Activated naive CD4-positive, alpha-beta T cell treated with anti-CD3 and anti-CD28 coated beads, Interleukin-2, amount 50 U/mL, for 72 hours (primary cell): ENCODE measurements at regions not wholly inside any gene's neighbourhood (a gene's known extent, or its start where the extent isn't known, plus 50 kb on each side); places are given as distances from the start of the nearest gene placed in this dataset.
"Not testable (repeated sequence)": the region's sequence is repeated elsewhere in the genome, so short reads cannot be mapped to it uniquely, and the experiment has no call there.

ENCODE experiments used
- ATAC-seq, 2 donors: fragments of 150-1000 bp; cut with Tn5 transposase; 2 replicates each; pipeline ENCODE4 v1.10.0; 2021; ENCODE audit warnings: mild to moderate bottlenecking in 2 of 2, moderate library complexity in 2 of 2
- DNase-seq, 2 donors: peaks; one replicate each; pipeline ENCODE4 v3.0.0; 2021 to 2022; ENCODE audit warnings: low spot score in 2 of 2
- H3K27ac Mint-ChIP-seq, 2 donors: one replicate each; pipeline ENCODE4 v1.8.0; 2022; ENCODE audit warnings: mild to moderate bottlenecking in 2 of 2, mixed read lengths in 2 of 2
- H3K36me3 Mint-ChIP-seq, 2 donors: one replicate each; pipeline ENCODE4 v1.8.0; 2022; ENCODE audit warnings: mixed read lengths in 2 of 2
- H3K9me3 Mint-ChIP-seq, 2 donors: one replicate each; pipeline ENCODE4 v1.8.0; 2022; ENCODE audit warnings: mixed read lengths in 2 of 2

GRCh38 chr2:91623739-91624138 is 2932.3 kb downstream of the RPIA start:
- ATAC-seq, H3K9me3 Mint-ChIP-seq, H3K27ac Mint-ChIP-seq, H3K36me3 Mint-ChIP-seq, DNase-seq: not testable (repeated sequence)

- not testable (repeated sequence) for H3K9me3 Mint-ChIP-seq, DNase-seq, H3K36me3 Mint-ChIP-seq, ATAC-seq, H3K27ac Mint-ChIP-seq
Measured at GRCh38 chr2:91628471-91628870, 2937.0 kb downstream of the RPIA start.

- H3K27ac Mint-ChIP-seq, H3K9me3 Mint-ChIP-seq, ATAC-seq, H3K36me3 Mint-ChIP-seq, DNase-seq: not testable (repeated sequence)
Measured at GRCh38 chr2:91657193-91657592, 2965.7 kb downstream of the RPIA start.

GRCh38 chr2:91658336-91658735 is 2966.9 kb downstream of the RPIA start:
- ATAC-seq, result not testable (repeated sequence)

GRCh38 chr2:91659189-91659916 is 2967.9 kb downstream of the RPIA start:
- not testable (repeated sequence) for H3K27ac Mint-ChIP-seq, H3K9me3 Mint-ChIP-seq, DNase-seq, ATAC-seq, H3K36me3 Mint-ChIP-seq

More at GRCh38 chr2:91658336-91658735, 2966.9 kb downstream of the RPIA start:
- not testable (repeated sequence) for H3K9me3 Mint-ChIP-seq, H3K27ac Mint-ChIP-seq, DNase-seq, H3K36me3 Mint-ChIP-seq

- not testable (repeated sequence) for H3K36me3 Mint-ChIP-seq, H3K27ac Mint-ChIP-seq, DNase-seq, H3K9me3 Mint-ChIP-seq
- ATAC-seq, result peak; percentile 49 to 94
Measured at GRCh38 chr2:91659917-91660275, 2968.4 kb downstream of the RPIA start.

GRCh38 chr2:91667341-91667740 is 2975.9 kb downstream of the RPIA start:
- not testable (repeated sequence) for H3K9me3 Mint-ChIP-seq, H3K36me3 Mint-ChIP-seq

GRCh38 chr2:91685541-91685940 is 2994.1 kb downstream of the RPIA start:
- not testable (repeated sequence) for H3K9me3 Mint-ChIP-seq, DNase-seq, H3K27ac Mint-ChIP-seq, ATAC-seq, H3K36me3 Mint-ChIP-seq

More at GRCh38 chr2:91667341-91667740, 2975.9 kb downstream of the RPIA start:
- not testable (repeated sequence) for H3K27ac Mint-ChIP-seq, DNase-seq, ATAC-seq

- H3K36me3 Mint-ChIP-seq, ATAC-seq, DNase-seq, H3K27ac Mint-ChIP-seq, H3K9me3 Mint-ChIP-seq: not testable (repeated sequence)
Measured at GRCh38 chr2:91686046-91686445, 2994.6 kb downstream of the RPIA start.
